ENCODE measurements at regions not wholly inside any gene's neighbourhood (a gene's known extent, or its start where the extent isn't known, plus 50 kb on each side); places are given as distances from the start of the nearest gene placed in this dataset.
A peak's percentile ranks its signal among the peaks of the same experiment; 100 is the strongest.

DNA sequence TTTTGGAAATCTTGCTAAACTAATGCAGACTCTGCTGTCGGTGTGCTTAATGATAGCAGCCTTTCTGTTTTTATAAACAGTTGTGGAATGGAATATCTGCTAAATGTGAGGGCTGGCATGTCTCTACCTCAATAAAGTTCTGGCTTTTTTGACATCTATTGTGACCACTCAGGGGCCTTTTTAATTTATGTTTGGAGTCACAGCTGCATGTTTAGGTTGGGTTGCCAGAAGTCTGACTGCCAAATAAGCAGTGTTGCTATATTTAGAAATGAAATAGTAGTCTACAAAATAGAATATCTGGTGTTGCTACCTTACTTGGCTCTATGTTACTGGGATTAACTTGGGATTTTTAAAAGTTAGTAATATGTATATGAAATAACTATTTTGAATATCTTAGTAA lies 125.1 kb upstream of the LOC128125822 start:
- Histone ChIP-seq H3K27ac (peak overlapping the region in 2 of 4 donors; percentile 7 to 23), H3K9me3 (no peaks in the 10 kb centered on the region), H3K27me3 (no peaks in the 10 kb centered on the region), H3K36me3 (no peaks in the 10 kb centered on the region), H3K4me3 (no peak overlapping the region), H3K4me1 (peaks cover 0 to 4% (median 0%) of the 10 kb centered on the region in 4 donors)
- no peak for DNase-seq
- intact Hi-C loops (cut with DNase I; ENCODE audit: low total_unique reads): no loop called here
- in situ Hi-C loops (cut with MboI; ENCODE audit: low pct_ligation_motif_present in 1 of 4, low pct_unique_long_range_greater_than_20kb in 1 of 4, low sequenced_read_pairs in 3 of 4): no loop called here
- 17 to 61% methylated on average over 1 of the region's 1 CpG for WGBS, 2 donors (ENCODE audit: low coverage in 1 of 2)
- no peak for TF ChIP-seq EP300 (IDR thresholded peaks at IDR 0.05; ENCODE audit: low read depth)
- TF ChIP-seq, protein P1, sequence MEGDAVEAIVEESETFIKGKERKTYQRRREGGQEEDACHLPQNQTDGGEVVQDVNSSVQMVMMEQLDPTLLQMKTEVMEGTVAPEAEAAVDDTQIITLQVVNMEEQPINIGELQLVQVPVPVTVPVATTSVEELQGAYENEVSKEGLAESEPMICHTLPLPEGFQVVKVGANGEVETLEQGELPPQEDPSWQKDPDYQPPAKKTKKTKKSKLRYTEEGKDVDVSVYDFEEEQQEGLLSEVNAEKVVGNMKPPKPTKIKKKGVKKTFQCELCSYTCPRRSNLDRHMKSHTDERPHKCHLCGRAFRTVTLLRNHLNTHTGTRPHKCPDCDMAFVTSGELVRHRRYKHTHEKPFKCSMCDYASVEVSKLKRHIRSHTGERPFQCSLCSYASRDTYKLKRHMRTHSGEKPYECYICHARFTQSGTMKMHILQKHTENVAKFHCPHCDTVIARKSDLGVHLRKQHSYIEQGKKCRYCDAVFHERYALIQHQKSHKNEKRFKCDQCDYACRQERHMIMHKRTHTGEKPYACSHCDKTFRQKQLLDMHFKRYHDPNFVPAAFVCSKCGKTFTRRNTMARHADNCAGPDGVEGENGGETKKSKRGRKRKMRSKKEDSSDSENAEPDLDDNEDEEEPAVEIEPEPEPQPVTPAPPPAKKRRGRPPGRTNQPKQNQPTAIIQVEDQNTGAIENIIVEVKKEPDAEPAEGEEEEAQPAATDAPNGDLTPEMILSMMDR (IDR thresholded peaks at IDR 0.05): no peak
- TF ChIP-seq POLR2A (IDR thresholded peaks at IDR 0.05): no peak
- peak in 1 of 3 donors; percentile 43 for TF ChIP-seq POLR2AphosphoS5 (IDR thresholded peaks at IDR 0.05)

DNA sequence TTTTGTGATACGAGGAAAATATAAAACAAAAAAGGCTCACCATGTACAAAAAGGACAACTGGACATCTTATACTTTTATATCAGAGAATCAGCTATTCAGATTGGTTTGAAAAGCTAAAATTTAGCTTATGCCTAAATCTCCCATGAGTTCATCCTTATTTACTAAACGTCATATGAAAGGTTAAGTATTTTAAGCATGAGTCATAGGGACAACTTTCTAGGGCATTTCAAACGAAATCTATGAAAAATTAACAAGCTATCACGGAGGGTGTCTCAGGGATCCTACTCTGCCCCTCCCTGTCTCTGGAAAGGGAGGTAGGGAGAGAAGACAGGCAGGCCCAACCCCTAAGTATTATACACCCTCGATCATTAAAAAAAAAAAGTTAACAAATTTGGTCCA lies 124.1 kb upstream of the LOC128125822 start:
- intact Hi-C loops (cut with DNase I; ENCODE audit: low total_unique reads): no loop called here
- no peaks in the 10 kb centered on the region for H3K9me3 ChIP-seq
- H3K27me3 ChIP-seq: no peaks in the 10 kb centered on the region
- in situ Hi-C loops (cut with MboI; ENCODE audit: low pct_ligation_motif_present in 1 of 4, low pct_unique_long_range_greater_than_20kb in 1 of 4, low sequenced_read_pairs in 3 of 4): no loop called here
- no peaks in the 10 kb centered on the region for H3K36me3 ChIP-seq
- H3K27ac ChIP-seq: peak overlapping the region in 1 of 4 donors; percentile 12
- no peak for DNase-seq
- no peak overlapping the region for H3K4me3 ChIP-seq
- 71 to 82% methylated on average over 3 to 5 of the region's 5 CpGs for WGBS, 2 donors (ENCODE audit: low coverage in 1 of 2)
- no peak for TF ChIP-seq POLR2AphosphoS5 (IDR thresholded peaks at IDR 0.05)
- no peak for TF ChIP-seq POLR2A (IDR thresholded peaks at IDR 0.05)
- TF ChIP-seq, protein P1 (IDR thresholded peaks at IDR 0.05): no peak
- no peak for TF ChIP-seq EP300 (IDR thresholded peaks at IDR 0.05; ENCODE audit: low read depth)
- H3K4me1 ChIP-seq: peaks cover 0 to 11% (median 0%) of the 10 kb centered on the region in 4 donors

DNA sequence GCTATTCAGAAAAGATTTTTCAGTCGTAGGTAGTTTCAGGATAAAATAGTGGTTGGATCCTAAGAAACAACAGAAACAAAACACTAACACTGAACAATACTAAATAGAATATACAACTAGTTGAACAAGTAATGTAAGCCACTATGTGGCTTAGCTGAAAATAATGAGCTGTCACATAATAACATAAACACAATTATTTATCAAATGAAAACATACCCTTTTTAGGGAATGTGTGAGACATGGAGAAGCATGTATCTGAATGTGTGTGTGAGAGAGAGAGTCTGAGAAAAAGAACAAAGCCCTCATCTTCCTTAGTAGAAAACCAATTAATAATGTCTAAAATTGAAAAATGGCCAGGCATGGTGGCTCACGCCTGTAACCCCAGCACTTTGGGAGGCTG lies 122.6 kb upstream of the LOC128125822 start:
- peak overlapping the region in 1 of 4 donors; percentile 37 for H3K27ac ChIP-seq
- 81 to 83% methylated on average over 2 of the region's 2 CpGs for WGBS, 2 donors (ENCODE audit: low coverage in 1 of 2)
- intact Hi-C loops (cut with DNase I; ENCODE audit: low total_unique reads): no loop called here
- H3K9me3 ChIP-seq: no peaks in the 10 kb centered on the region
- no peak for DNase-seq
- H3K36me3 ChIP-seq: no peaks in the 10 kb centered on the region
- peak in 1 of 3 donors; percentile 41 for TF ChIP-seq POLR2AphosphoS5 (IDR thresholded peaks at IDR 0.05)
- TF ChIP-seq EP300 (IDR thresholded peaks at IDR 0.05; ENCODE audit: low read depth): no peak
- no peak overlapping the region for H3K4me3 ChIP-seq
- H3K4me1 ChIP-seq: peaks cover 0 to 11% (median 0%) of the 10 kb centered on the region in 4 donors
- in situ Hi-C loops (cut with MboI; ENCODE audit: low pct_ligation_motif_present in 1 of 4, low pct_unique_long_range_greater_than_20kb in 1 of 4, low sequenced_read_pairs in 3 of 4): no loop called here
- H3K27me3 ChIP-seq: no peaks in the 10 kb centered on the region

DNA sequence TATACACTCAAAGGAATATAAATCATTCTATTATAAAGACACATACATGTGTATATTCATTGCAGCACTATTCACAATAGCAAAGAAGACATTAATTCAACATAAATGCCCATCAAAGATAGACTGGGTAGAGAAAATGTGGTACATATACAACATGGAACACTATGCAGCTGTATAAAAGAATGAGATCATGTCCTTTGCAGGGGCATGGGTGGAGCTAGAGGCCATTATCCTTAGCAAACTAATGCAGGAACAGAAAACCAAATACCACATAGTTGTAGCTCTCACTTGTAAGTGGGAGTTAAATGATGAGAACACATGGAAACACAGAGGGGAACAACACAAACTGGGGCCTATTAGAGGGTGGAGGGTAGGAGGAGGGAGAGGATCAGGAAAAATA lies 121.0 kb upstream of the LOC128125822 start:
- Histone ChIP-seq H3K4me3 (no peak overlapping the region), H3K27me3 (no peaks in the 10 kb centered on the region), H3K27ac (no peak overlapping the region), H3K36me3 (no peaks in the 10 kb centered on the region), H3K4me1 (peaks cover 0 to 11% (median 0%) of the 10 kb centered on the region in 4 donors), H3K9me3 (no peaks in the 10 kb centered on the region)
- no peak for TF ChIP-seq EP300 (IDR thresholded peaks at IDR 0.05; ENCODE audit: low read depth)
- TF ChIP-seq, protein P1 (IDR thresholded peaks at IDR 0.05): no peak
- TF ChIP-seq POLR2A (IDR thresholded peaks at IDR 0.05): no peak
- TF ChIP-seq POLR2AphosphoS5 (IDR thresholded peaks at IDR 0.05): no peak
- intact Hi-C loops (cut with DNase I; ENCODE audit: low total_unique reads): no loop called here
- no peak for DNase-seq
- in situ Hi-C loops (cut with MboI; ENCODE audit: low pct_ligation_motif_present in 1 of 4, low pct_unique_long_range_greater_than_20kb in 1 of 4, low sequenced_read_pairs in 3 of 4): no loop called here

DNA sequence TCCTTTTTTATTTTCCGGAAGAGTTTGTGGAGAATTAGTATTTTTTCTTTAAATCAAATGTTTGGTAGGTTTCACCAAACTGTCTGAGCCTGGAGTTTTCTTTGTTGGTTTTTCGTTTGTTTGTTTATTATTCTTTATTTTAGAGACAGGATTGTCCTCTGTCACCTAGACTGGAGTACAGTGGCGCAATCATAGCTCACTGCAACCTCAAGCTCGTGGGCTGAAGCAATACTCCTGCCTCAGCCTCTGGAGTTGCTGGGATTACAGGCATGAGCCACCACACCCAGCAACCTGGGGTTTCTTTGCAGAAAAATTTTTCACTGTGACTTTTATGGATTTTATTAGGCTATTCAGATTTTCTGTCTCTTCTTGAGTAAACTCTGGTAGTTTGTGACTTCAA lies 120.2 kb upstream of the LOC128125822 start:
- Histone ChIP-seq H3K4me1 (peaks cover 0 to 11% (median 0%) of the 10 kb centered on the region in 4 donors), H3K4me3 (no peak overlapping the region), H3K9me3 (no peaks in the 10 kb centered on the region), H3K36me3 (no peaks in the 10 kb centered on the region), H3K27ac (no peak overlapping the region), H3K27me3 (no peaks in the 10 kb centered on the region)
- intact Hi-C loops (cut with DNase I; ENCODE audit: low total_unique reads): no loop called here
- peak; percentile 55 for DNase-seq
- in situ Hi-C loops (cut with MboI; ENCODE audit: low pct_ligation_motif_present in 1 of 4, low pct_unique_long_range_greater_than_20kb in 1 of 4, low sequenced_read_pairs in 3 of 4): no loop called here
- 50 to 57% methylated on average over 3 to 4 of the region's 4 CpGs for WGBS, 2 donors (ENCODE audit: low coverage in 1 of 2)
- TF ChIP-seq POLR2AphosphoS5 (IDR thresholded peaks at IDR 0.05) (no peak), POLR2A (IDR thresholded peaks at IDR 0.05) (no peak), EP300 (IDR thresholded peaks at IDR 0.05; ENCODE audit: low read depth) (no peak)
- TF ChIP-seq, protein P1 (IDR thresholded peaks at IDR 0.05): no peak
